Natural killer cell (primary cell): ENCODE measurements at regions not wholly inside any gene's neighbourhood (a gene's known extent, or its start where the extent isn't known, plus 50 kb on each side); places are given as distances from the start of the nearest gene placed in this dataset.

Experiments
- ATAC-seq, 3 donors: fragments of 150-1000 bp in 2 of 3; fragments of 200-7000 bp in 1 of 3; cut with Tn5 transposase; 1 replicate in 1 of 3; 2 replicates in 2 of 3; pipeline ENCODE4 v1.10.0; 2021; ENCODE audit warnings: mild to moderate bottlenecking in 2 of 3, moderate library complexity in 2 of 3
- DNase-seq, 2 donors: peaks; one replicate each; pipeline versions ENCODE4 v3.0.0 to v3.0.0-alpha.2; 2013 to 2021; ENCODE audit warnings: mixed read lengths in 1 of 2
- H3K27ac ChIP-seq: one replicate; pipeline ENCODE4 v1.5.1; 2013; ENCODE audit warnings: mild to moderate bottlenecking, low read length
- H3K27me3 ChIP-seq: one replicate; pipeline ENCODE4 v1.6.1; 2013; ENCODE audit warnings: low read length; ENCODE audit not compliant: control insufficient read depth, insufficient read depth
- H3K36me3 ChIP-seq: one replicate; pipeline ENCODE4 v1.6.1; 2013; ENCODE audit warnings: low read length; ENCODE audit not compliant: control insufficient read depth, insufficient read depth
- H3K4me1 ChIP-seq: one replicate; pipeline ENCODE4 v1.6.1; 2013; ENCODE audit warnings: low read length; ENCODE audit not compliant: control insufficient read depth, insufficient read depth
- H3K4me3 ChIP-seq: one replicate; pipeline ENCODE4 v1.5.1; 2013; ENCODE audit warnings: low read length
- H3K9me3 ChIP-seq: one replicate; pipeline ENCODE4 v1.6.1; 2013; ENCODE audit warnings: low read length; ENCODE audit not compliant: control insufficient read depth, insufficient read depth
- H3K27ac Mint-ChIP-seq, 2 donors: one replicate each; pipeline ENCODE4 v1.8.0; 2022; ENCODE audit warnings: mild to moderate bottlenecking in 2 of 2, mixed read lengths in 2 of 2, moderate library complexity in 1 of 2
- H3K27me3 Mint-ChIP-seq, 2 donors: one replicate each; pipeline ENCODE4 v1.8.0; 2022; ENCODE audit warnings: low read depth in 2 of 2, mixed read lengths in 2 of 2
- H3K36me3 Mint-ChIP-seq: one replicate; pipeline ENCODE4 v1.8.0; 2022; ENCODE audit warnings: mixed read lengths
- H3K4me1 Mint-ChIP-seq, 2 donors: one replicate each; pipeline ENCODE4 v1.8.0; 2022; ENCODE audit warnings: mixed read lengths in 2 of 2
- H3K4me3 Mint-ChIP-seq: one replicate; pipeline ENCODE4 v1.8.0; 2022; ENCODE audit warnings: mild to moderate bottlenecking, moderate library complexity, mixed read lengths
- H3K9me3 Mint-ChIP-seq, 2 donors: one replicate each; pipeline ENCODE4 v1.8.0; 2022; ENCODE audit warnings: mixed read lengths in 2 of 2
- CTCF ChIP-seq: fragments of 200-600 bp; IDR thresholded peaks from one replicate; pipeline ENCODE4 v1.8.0; 2022; ENCODE audit warnings: antibody characterized with exemption
- WGBS: methylation state at CpG from one replicate; pipeline ENCODE4 v1.1.7; 2013; ENCODE audit warnings: missing lambda C conversion rate; ENCODE audit not compliant: insufficient coverage; 5-methylcytosine and 5-hydroxymethylcytosine counted together
- intact Hi-C: fragments of 100-400 bp; cut with micrococcal nuclease; formaldehyde crosslinking; loops from one replicate; pipeline ENCODE4 v1.14.2; 2022

DNA sequence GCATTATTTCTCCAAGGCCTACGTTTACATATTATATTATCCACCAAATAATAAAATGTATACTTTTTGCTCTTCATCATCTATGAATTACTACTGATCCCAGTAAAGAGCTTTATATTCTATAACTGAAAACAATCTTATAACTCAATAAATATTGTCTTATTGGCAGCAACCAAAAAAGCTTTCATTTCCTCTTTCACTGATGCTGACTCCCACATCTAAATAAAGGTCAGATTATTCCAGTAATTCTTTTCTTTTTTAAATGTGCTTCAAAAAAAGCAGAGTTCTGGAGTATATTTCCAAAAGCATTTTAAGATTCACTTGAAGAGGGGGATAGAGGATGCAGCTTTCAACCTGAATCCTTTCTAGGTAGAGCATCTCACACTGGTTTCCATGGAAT is 75.3 kb upstream of the NR4A3 start:
- Mint-ChIP-seq H3K27me3 (peaks cover 2 to 4% of the 10 kb centered on the region in 2 donors), H3K4me3 (no peak overlapping the region), H3K4me1 (no peaks in the 10 kb centered on the region), H3K9me3 (no peaks in the 10 kb centered on the region), H3K27ac (no peak overlapping the region), H3K36me3 (no peaks in the 10 kb centered on the region)
- Histone ChIP-seq H3K36me3 (no peaks in the 10 kb centered on the region), H3K27me3 (no peaks in the 10 kb centered on the region), H3K4me1 (no peaks in the 10 kb centered on the region), H3K4me3 (no peak overlapping the region), H3K27ac (no peak overlapping the region), H3K9me3 (no peaks in the 10 kb centered on the region)
- no peak for TF ChIP-seq CTCF
- WGBS: no CpG with 5 or more reads among the region's 1 CpG
- intact Hi-C loops: no loop called here
- DNase-seq (no peak), ATAC-seq (no peak)

DNA sequence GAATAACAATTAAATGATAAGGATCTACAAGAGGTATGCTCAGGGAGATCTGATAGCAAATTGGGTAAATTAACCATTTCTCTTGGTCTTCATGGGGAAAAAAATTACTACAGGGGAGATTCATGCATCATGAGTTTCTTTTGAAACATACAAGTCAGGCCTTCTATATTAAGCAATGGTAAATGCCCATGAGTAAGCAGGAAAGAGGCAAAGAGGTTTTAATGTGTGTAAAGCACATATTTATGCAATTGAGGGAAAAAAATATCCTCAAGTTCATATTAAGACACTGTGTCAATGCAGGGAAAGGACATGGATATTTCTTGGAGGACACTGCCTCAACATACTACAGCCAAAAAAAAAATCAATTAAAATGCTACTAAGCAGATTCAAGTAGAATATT is 73.4 kb upstream of the NR4A3 start:
- Mint-ChIP-seq H3K4me3 (no peak overlapping the region), H3K9me3 (no peaks in the 10 kb centered on the region), H3K27me3 (peaks cover 6% of the 10 kb centered on the region in 2 donors), H3K4me1 (no peaks in the 10 kb centered on the region), H3K27ac (no peak overlapping the region), H3K36me3 (no peaks in the 10 kb centered on the region)
- no peak overlapping the region for H3K4me3 ChIP-seq
- no peak for ATAC-seq
- H3K36me3 ChIP-seq: no peaks in the 10 kb centered on the region
- H3K27ac ChIP-seq: no peak overlapping the region
- no peak for DNase-seq
- H3K27me3 ChIP-seq: no peaks in the 10 kb centered on the region
- no peaks in the 10 kb centered on the region for H3K9me3 ChIP-seq
- TF ChIP-seq CTCF: no peak
- intact Hi-C loops: no loop called here
- H3K4me1 ChIP-seq: no peaks in the 10 kb centered on the region

GRCh38 chr9:99748676-99749075 is 73.0 kb upstream of the NR4A3 start:
- no peaks in the 10 kb centered on the region for H3K4me1 Mint-ChIP-seq
- Histone ChIP-seq H3K27ac (no peak overlapping the region), H3K36me3 (no peaks in the 10 kb centered on the region), H3K27me3 (no peaks in the 10 kb centered on the region), H3K4me1 (no peaks in the 10 kb centered on the region), H3K4me3 (no peak overlapping the region), H3K9me3 (no peaks in the 10 kb centered on the region)
- DNase-seq (no peak), ATAC-seq (no peak)
- H3K27ac Mint-ChIP-seq: no peak overlapping the region
- TF ChIP-seq CTCF: no peak
- H3K9me3 Mint-ChIP-seq: no peaks in the 10 kb centered on the region
- 29% methylated on average over 1 of the region's 1 CpG for WGBS
- peaks cover 6 to 8% of the 10 kb centered on the region in 2 donors for H3K27me3 Mint-ChIP-seq
- intact Hi-C loops: no loop called here
- H3K36me3 Mint-ChIP-seq: no peaks in the 10 kb centered on the region
- H3K4me3 Mint-ChIP-seq: no peak overlapping the region

- Histone ChIP-seq H3K36me3 (no peaks in the 10 kb centered on the region), H3K4me1 (no peaks in the 10 kb centered on the region), H3K4me3 (no peak overlapping the region), H3K27ac (no peak overlapping the region), H3K9me3 (no peaks in the 10 kb centered on the region), H3K27me3 (no peaks in the 10 kb centered on the region)
- no peak overlapping the region for H3K4me3 Mint-ChIP-seq
- no peaks in the 10 kb centered on the region for H3K36me3 Mint-ChIP-seq
- no peaks in the 10 kb centered on the region for H3K4me1 Mint-ChIP-seq
- no peak for TF ChIP-seq CTCF
- WGBS: 82% methylated on average over 5 of the region's 5 CpGs
- no peak for ATAC-seq
- peaks cover 6 to 8% of the 10 kb centered on the region in 2 donors for H3K27me3 Mint-ChIP-seq
- intact Hi-C loops: no loop called here
- no peak for DNase-seq
- H3K27ac Mint-ChIP-seq: no peak overlapping the region
- no peaks in the 10 kb centered on the region for H3K9me3 Mint-ChIP-seq
Measured at GRCh38 chr9:99749641-99750040, 72.0 kb upstream of the NR4A3 start.
